CD4-positive, alpha-beta T cell treated with Interleukin-21 for 1 hour (primary cell): ENCODE measurements at regions not wholly inside any gene's neighbourhood (a gene's known extent, or its start where the extent isn't known, plus 50 kb on each side); places are given as distances from the start of the nearest gene placed in this dataset.
"Not testable (repeated sequence)": the region's sequence is repeated elsewhere in the genome, so short reads cannot be mapped to it uniquely, and the experiment has no call there.

Experiments used
- DNase-seq: peaks from one replicate; pipeline ENCODE4 v3.0.0-alpha.2; 2020

DNA sequence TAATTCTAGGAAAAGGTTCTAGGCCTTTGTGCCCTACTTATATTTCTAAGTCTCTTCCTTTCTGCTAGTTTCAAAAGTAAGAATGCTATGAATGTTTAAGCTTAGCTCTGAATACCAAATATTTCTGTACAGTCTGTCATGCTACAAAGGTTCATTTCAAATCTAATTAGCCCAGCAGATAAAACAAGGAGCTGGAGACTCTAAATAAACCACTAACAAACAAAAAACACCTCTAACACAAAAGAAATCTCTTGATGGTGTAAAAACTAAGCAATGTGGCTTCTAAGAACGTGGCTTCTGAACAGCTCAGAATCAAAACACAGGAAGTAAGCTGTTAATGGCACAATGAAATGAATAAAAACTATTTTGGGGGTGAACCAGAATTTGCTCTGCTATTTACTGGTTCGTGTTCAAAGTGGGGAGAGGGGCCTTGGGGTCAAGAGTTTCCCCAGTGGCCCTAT lies 198.3 kb downstream of the BCAS1 start:
- DNase-seq = peak; percentile 39

DNA sequence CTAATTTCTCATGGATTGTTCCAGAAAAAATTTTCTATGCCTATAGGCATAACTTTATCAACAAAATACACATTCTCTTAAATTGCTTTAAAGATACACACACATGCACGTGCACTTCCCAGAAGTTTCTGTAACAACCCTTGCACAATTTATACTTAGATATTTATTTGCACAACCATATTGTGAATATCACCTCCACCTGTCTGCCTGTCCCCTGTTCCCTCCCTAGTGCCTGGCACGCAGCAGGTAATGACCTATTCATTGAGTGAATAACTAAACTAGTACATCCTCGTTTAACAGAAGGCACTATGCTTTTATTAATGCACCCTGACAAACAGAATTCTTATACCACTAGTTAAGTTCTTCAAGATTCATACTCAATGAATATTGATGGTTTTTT lies 198.9 kb downstream of the BCAS1 start:
- no peak for DNase-seq

DNA sequence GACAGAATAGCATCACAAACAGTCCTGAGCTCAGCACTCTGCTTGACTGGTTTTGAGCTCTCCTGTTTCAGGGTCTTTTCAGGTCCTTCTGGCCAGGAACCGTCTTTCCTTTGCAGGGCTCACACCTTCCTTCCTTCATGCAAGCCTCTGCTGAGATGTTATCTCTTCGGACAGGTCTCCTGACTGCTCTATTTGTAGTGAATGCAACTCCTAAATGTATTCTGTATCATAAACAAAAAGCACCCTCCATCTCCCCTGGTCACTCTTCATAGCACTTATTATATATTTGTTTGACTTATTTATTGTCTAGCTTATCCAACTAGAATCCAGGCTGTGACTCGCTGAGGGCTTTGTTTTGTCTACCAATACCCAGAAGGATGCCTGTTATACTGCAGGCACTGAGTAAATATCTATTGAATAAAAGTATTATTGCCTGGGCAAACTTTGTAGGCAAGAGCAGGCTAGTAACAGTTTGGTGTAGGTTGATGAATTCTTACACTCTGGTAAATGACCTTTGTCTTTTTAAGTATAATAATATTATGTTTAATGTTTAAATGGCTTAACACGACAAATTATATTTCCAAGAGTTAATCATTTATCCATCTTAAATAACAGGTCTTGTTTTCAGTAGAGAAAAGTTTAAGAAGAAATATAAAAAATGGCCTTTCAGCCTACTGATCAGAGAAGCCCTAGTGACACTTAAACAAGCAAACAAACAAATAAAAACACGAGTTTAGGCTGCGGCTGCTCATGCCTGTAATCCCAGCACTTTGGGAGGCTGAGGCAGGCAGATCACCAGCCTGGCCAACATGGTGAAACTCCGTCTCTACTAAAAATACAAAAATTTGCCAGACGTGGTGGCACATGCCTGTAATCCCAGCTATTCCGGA lies 199.7 kb downstream of the BCAS1 start:
- DNase-seq = no peak

DNA sequence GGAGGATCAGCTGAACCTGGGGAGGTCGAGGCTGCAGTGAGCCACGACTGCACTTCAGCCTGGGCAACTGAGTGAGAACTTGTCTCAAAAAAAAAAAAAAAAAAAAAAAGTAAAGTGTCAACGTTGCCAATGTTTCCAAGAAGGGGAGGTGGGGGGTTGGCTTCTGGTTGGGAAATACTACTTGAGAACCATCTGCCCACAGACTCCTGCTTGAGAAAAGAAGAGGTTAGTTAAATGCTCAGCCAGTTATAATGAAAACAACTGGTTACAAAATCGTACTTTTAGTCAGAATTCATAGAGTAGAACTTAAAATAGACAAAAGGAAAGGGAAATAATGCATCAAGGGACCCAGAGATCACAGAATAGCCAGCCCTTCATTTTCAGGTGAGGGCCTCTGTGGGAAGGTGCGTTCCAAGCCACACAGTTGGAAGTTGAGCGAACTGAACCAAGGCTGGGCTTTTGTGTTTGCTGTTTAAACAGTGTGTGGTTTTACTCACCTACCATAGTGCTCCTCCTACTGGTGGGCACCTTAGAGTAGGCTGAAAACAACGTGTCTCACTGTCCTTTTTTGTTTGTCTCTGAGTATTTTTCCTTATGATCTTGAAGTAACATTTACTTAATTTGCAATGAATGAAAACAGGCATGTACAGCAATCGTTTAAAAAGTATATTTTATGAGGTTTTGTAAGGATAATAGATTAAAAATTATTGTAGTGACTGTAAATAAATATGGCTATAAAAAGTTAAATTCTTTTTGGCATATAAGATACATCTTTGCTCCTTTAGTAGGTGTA lies 200.7 kb downstream of the BCAS1 start:
- DNase-seq = peak; percentile 83

DNA sequence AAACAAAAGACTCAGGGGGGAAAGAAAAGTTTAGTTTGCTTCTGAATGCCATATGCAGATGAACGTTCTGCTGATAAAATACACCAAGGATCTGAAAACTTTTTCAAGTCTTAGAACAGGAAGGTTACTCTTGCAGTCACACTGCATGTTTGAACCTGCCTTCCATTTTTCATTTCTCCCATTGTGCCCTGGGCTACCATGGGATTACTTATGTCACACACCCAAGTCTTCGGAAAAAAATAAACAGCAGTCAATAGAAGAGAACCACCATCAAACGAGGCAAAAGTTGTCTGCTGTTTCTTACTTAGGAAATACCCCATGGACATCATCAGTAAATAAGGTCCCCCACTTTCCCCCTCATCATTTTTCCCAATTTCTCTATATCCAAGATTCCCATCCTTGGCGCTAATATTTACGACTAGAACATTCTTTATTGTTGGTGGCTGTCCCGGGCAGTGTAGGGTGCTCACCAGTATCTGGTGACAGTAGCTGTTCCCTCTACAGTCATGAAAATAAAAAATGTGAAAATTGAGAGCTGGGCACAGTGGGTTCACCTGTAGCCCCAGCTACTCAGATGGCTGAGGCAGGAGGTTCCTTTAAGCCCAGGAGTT lies 202.5 kb downstream of the BCAS1 start:
- DNase-seq = no peak

DNA sequence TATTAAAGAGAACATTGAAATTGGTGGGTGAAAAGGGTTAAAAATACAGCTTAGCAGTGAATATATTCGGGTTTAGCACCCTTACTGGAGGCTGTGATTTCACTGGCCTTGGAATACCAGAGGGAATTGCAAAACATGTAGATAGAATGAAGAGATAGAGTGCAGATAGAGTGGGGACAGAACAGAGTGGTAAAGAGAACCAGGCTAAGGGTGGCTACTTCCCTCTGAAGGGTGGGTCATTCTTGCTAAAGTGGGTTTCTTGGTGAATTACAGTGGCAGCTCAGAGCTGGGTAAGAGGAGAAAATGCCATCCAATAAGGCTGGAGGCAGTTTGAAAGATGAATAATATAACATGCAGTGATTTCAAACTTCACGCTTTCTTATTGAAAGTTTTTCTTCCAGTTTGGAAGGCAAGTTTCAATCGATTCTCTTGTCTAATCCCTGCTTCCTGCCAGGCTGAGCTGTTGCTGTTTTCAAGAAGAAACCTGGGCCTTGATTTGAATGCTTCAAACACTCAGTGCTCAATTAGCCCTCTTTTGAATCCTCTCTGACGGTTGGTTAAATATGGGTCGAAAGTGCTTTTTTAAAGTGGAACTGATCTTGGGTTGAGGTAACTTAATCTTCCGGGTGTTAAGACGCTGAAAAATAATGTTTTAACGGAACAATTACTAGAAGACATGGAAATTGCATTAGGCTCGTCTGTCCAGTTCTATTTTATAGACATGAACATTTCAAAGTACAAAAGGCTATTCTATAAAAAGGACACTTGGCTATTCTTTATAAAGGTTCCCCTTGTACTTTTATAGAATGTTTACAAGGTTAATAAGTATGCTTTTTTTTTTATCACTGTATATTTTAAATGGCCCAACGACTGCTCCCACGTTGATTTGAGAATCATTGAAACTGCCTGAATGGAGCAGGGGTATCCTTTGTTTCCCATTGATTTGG lies 203.3 kb downstream of the BCAS1 start:
- no peak for DNase-seq

DNA sequence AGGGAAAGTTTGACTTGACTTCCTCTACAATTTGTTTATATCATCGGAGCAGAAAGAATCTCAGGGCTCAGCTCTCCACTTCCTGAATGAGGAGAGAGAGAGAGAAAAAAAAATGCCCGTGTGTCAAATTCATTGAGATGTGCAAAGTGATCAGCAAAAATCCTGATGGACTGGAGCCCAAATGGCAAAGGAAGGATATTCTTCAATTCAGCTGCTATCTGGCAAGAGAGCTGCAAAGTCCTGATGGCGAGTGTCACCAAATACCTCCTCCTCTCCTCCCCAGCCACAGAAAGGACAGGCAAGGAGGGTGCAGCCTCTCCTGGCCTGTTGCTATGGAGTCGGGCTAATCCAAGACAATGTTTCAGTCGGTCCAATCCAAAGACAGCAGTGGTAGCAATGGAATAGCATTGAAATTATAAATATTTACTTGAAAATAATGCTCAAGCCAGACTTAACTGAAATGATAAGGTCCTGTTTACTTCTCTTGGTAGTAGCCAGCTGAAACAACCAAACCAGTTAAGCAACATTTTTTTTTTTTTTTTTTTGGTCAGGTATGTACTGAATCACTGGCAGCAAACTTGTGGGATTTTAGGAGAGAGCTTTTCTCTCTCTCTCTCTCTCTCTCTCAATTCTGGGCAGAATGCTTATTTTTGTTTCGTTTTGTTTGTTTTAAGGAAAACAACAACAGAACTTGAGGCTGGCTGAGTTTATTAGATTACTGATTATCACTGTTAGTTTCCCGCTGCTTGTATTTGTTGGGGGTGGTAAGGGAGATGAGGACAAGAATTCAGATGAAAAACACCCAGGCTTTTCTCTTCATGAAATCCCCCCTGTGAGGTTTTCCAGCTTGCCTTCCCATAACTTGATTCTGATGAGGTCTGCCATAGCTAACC lies 204.2 kb downstream of the BCAS1 start:
- DNase-seq = no peak

DNA sequence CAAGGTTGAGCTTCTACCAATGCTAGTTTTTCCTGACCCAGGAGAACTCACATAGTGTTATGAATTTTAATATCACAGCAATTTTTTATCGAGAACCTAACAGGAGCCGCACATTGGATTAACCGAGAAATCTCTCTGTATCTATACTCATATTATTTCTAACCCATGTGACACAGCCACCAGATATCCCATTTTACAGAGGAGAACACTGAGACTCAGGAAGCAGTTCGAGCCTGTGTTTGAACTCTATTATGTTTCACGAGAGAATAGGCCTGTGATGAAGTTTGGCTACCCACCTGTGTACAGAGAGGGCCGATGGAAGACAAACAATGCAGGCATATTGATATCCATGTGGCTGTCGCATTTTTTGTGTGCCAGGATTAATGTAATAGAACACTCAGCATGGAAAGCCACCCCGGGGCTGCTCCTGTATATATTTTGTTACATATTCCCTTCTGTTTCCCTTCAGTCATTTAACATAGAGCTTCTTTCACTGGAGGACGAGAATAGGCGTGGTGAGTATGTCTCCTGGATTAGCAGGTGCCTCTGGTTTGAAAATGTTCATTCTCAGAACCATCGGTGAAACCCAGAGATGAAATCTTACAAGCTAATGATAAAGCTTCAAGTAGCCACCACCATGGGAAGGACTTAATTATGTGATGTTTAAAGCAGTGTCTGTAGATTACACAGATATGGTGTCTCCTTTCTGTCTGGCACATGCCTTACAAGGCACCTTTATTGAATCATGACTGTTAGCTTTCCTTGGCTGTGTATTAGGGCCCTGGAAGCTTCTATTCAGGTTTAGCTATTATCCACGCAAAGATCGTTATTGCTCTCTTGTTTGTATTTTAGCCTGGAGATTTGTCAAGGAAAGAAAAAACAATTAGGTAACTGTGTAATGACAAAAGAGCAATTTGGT lies 205.4 kb downstream of the BCAS1 start:
- DNase-seq = not testable (repeated sequence)

DNA sequence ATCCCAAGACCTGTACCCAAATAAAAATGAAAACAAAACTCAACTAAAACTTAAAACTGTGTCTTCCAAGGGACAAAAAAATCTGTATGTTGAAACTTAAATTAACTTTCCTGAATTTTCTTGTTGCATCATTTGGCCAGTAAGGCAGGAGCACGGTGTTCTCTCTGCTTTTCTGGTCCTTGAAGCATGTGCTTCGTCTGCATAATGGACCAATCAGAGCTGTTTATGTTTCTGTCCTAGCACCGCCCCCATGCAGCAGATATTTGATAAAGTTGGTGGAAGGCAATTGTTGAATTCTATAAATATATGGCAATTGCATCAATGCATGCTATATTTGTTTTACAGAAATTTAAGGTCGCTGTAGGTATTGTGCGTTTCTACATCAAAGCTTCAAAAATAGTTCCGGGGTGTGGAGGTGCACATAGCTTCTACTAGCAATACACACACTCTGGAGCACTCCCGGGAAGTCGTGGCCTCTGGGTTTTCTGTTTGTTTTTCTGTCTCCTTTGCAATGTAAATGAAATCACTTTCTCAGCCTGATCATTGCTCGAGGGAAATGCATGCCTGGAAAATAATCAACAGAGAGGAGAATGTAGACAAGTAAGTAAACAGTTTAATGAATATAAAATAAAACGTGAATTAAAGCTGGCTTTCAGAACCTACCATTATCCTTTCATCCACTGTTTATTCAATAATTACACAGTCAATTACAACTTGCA lies 206.3 kb downstream of the BCAS1 start:
- DNase-seq = not testable (repeated sequence)

DNA sequence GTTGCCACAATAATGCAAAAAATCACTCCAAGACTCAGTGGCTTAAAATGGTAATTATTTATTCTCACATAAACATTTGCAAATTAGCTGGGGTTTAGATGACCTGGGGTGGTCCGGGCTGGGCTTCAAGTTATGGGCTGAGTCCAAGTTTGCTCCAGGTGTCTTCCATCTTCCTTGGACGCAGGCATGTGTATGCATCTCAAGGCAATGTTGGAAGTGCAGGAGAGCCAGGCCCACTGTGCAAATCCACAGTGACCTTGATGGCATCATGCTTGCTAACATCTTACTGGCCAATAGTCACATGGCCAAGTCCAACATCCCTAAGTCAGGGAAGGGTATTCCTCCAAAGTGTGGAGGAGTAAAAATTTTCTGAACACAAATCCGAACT lies 206.9 kb downstream of the BCAS1 start:
- not testable (repeated sequence) for DNase-seq

DNA sequence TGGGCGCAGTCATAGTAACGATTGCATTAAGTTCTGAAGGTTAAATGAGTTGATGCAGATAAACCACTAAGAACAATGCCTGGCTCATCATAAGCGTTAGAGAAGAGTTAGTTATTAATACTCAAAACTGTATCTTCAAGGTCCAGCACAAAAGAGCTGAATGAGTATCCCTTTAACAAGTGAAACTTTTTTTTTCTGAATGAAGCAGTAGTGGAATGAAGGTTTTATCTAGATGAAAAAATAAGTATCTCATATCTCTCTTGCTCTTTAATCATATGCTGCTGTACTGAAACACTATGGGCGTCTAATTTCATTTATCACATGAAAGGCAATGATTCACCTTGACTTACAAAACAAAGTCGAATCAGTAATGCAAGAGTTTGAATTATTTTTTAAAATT lies 207.4 kb downstream of the BCAS1 start:
- not testable (repeated sequence) for DNase-seq

DNA sequence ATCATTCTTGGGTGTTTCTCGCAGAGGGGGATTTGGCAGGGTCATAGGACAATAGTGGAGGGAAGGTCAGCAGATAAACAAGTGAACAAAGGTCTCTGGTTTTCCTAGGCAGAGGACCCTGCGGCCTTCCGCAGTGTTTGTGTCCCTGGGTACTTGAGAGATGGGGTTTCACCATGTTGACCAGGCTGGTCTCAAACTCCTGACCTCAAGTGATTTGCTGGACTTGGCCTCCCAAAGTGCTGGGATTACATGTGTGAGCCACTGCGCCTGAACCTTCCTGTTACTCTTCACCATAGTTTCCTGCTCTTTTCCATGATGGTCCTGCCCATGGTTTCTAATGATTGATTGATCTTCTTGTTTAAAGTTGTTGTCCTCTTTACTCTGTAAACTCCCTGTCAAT lies 207.9 kb downstream of the BCAS1 start:
- not testable (repeated sequence) for DNase-seq

DNA sequence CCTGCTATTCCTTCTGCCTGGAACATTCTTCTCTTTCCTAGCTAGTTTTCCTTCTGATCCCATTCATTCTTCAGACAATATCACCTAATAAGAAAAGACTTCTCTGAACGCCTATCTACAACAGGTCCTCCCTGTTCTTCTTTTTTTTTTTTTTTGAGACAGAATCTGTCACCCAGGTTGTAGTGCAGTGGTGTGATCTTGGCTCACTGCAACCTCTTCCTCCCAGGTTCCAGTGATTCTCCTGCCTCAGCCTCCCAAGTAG lies 208.3 kb downstream of the BCAS1 start:
- DNase-seq = not testable (repeated sequence)

DNA sequence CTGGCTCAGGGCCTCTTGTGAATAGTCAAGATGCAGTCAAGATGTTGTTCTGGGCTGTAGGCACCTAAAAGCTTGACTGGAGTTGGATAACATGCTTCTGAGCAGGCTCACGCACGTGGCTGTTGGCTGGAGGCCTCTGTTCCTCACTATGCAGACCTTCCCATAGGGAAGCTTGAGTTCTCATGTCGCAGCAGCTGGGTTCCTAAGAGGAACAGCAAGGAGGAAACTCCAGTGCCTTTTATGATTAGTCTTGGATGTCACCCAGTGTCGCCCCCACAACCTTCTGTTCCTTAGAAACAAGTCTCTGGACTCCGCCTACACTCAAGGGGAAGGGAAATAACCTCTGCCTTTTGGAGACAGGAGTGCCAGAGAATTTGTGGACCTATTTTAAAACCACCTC lies 210.7 kb downstream of the BCAS1 start:
- no peak for DNase-seq

DNA sequence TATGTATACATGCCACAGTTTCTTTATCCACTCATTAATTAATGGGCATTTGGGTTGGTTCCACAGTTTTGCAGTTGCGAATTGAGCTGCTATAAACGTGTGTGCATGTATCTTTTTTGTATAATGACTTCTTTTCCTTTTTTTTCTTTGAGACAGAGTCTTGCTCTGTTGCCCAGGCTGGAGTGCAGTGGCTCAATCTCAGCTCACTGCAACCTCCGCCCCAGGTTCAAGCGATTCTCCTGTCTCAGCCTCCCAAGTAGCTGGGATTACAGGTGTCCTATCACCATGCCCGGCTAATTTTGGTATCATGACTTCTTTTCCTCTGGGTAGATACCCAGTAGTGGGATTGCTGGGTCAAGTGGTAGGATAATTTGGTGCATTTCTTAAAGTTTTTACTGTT lies 211.4 kb downstream of the BCAS1 start:
- not testable (repeated sequence) for DNase-seq

DNA sequence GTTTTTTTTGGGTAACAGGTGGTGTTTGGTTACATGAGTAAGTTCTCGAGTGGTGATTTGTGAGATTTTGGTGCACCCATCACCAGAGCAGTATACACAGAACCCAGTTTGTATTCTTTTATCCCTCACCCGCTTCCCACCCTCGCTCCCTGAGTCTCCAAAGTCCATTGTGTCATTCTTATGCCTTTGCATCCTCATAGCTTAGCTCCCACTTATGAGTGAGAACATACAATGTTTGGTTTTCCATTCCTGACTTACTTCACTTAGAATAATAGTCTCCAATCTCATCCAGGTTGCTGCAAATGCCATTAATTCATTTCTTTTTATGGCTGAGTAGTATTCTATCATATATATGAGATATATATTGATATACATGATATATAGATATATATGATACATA lies 211.9 kb downstream of the BCAS1 start:
- DNase-seq = not testable (repeated sequence)

DNA sequence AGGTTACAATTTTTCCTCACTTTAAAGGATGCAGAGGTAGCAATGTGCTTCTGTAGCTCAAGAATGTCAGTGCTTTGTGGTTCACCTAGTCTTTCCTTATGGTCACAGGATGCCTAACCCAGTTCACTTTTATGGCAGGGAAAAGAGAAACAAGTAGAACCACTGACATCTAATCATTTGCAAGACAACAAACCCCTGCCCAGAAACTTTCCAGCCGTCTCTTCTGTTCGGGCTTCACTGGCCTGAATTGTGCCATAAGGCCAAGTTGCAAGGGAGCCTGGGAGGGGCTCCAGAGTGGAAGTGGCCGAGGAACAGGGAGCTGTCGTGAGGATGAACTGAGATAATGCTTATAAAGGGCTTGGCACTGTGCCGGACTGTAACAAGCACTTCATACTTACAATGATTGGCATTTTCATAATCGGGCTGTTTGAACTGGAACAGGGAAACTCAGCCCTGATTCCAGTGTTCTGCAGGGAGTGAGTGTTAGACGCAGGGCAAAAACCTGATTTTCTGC lies 212.6 kb downstream of the BCAS1 start:
- DNase-seq = no peak

DNA sequence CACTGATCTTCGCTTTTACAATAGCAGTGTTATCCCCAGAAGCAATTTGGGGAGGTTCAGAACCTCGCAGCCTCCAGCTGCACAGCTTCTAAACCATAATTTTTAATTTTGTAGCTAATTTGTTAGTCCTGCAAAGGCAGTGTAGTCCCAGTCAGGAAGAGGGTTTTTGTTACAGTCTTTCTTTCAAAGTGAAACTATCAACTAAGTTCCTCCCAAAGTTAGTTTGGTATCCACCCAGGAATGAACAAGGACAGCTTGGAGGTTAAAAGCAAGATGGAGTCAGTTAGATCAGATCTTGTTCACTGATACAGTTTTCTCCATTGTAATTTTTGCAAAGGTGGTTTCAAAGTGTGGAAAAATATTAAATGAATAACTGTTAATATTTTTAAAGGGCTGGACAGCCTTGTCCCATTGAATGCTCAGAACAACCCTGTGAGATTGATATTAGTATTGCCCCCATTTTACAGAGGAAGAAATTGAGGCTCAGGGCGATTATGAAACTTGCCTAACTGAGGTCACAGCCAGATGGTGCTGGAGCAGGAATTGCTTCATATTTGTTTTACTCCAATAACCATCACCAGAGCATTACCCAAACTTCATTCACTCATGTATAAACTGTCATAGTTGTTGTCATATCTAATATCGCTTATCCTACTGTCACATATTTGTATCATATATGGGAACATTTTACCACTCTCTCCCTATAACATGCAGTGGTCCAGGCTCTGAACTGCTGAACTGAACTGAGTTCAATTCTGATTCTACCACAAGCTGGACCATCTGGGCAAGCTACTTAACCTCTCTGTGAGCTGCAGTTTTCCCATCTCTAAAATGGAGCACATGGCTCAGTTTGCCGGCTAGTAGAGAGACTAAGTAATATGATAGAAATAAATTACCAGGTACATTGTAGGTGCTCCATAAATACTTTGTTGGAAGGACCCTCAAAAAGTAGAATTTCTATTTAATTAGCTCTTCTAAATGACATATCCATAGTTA lies 213.8 kb downstream of the BCAS1 start:
- no peak for DNase-seq
